HUES64 (cell line): ENCODE measurements at regions not wholly inside any gene's neighbourhood (a gene's known extent, or its start where the extent isn't known, plus 50 kb on each side); places are given as distances from the start of the nearest gene placed in this dataset.

Source experiments
- H3K27ac ChIP-seq: 2 replicates; pipeline ENCODE4 v1.7.0; 2013; ENCODE audit warnings: low read depth, low read length, inconsistent platforms
- H3K27me3 ChIP-seq: 2 replicates; pipeline ENCODE4 v1.6.1; 2013; ENCODE audit warnings: mild to moderate bottlenecking, low read length; ENCODE audit not compliant: insufficient read depth
- H3K36me3 ChIP-seq: 2 replicates; pipeline ENCODE4 v1.6.1; 2013; ENCODE audit warnings: mild to moderate bottlenecking, low read length; ENCODE audit not compliant: insufficient read depth
- H3K4me1 ChIP-seq: 2 replicates; pipeline ENCODE4 v1.6.1; 2013; ENCODE audit warnings: mild to moderate bottlenecking, low read length, moderate library complexity; ENCODE audit not compliant: insufficient read depth
- H3K4me3 ChIP-seq: 2 replicates; pipeline ENCODE4 v1.5.1; 2013; ENCODE audit warnings: mild to moderate bottlenecking, low read length, moderate library complexity
- H3K9ac ChIP-seq: 2 replicates; pipeline ENCODE4 v1.6.1; 2013; ENCODE audit warnings: mild to moderate bottlenecking, low read depth, low read length
- H3K9me3 ChIP-seq: 2 replicates; pipeline ENCODE4 v1.6.1; 2013; ENCODE audit warnings: low read depth, low read length; ENCODE audit not compliant: insufficient read depth
- WGBS: fragments of 150-250, 120-280 bp; methylation state at CpG from one replicate; pipeline ENCODE4 v1.1.7; 2013; ENCODE audit warnings: missing lambda C conversion rate; 5-methylcytosine and 5-hydroxymethylcytosine counted together

GRCh38 chr15:47218295-47218694 lies 499.0 kb upstream of the SEMA6D start:
- Histone ChIP-seq H3K4me3 (no peak overlapping the region), H3K9ac (no peak overlapping the region), H3K27ac (no peak overlapping the region), H3K27me3 (no peaks in the 10 kb centered on the region), H3K36me3 (no peaks in the 10 kb centered on the region), H3K9me3 (no peaks in the 10 kb centered on the region), H3K4me1 (no peaks in the 10 kb centered on the region)
- WGBS, result 89% methylated on average over 1 of the region's 1 CpG

- 100% methylated on average over 1 of the region's 1 CpG for WGBS
- Histone ChIP-seq H3K9ac (no peak overlapping the region), H3K27me3 (no peaks in the 10 kb centered on the region), H3K4me1 (peaks cover 9% of the 10 kb centered on the region; the same call in 1 of the 2 replicates), H3K36me3 (no peaks in the 10 kb centered on the region), H3K27ac (no peak overlapping the region), H3K4me3 (no peak overlapping the region), H3K9me3 (no peaks in the 10 kb centered on the region)
Observed at GRCh38 chr15:47244361-47244760, 472.9 kb upstream of the SEMA6D start.

- Histone ChIP-seq H3K9me3 (no peaks in the 10 kb centered on the region), H3K9ac (no peak overlapping the region), H3K27ac (no peak overlapping the region), H3K27me3 (no peaks in the 10 kb centered on the region), H3K4me1 (peaks cover 9% of the 10 kb centered on the region; the same call in 1 of the 2 replicates), H3K36me3 (no peaks in the 10 kb centered on the region), H3K4me3 (no peak overlapping the region)
- 94% methylated on average over 5 of the region's 5 CpGs for WGBS
Observed at GRCh38 chr15:47246317-47246716, 471.0 kb upstream of the SEMA6D start.

- no peaks in the 10 kb centered on the region for H3K4me1 ChIP-seq
- no peak overlapping the region for H3K4me3 ChIP-seq
- no peaks in the 10 kb centered on the region for H3K27me3 ChIP-seq
- WGBS, result 93% methylated on average over 3 of the region's 3 CpGs
- no peaks in the 10 kb centered on the region for H3K36me3 ChIP-seq
- no peak overlapping the region for H3K9ac ChIP-seq
- no peaks in the 10 kb centered on the region for H3K9me3 ChIP-seq
- H3K27ac ChIP-seq, result no peak overlapping the region
Observed at GRCh38 chr15:47258521-47258920, 458.8 kb upstream of the SEMA6D start.

- Histone ChIP-seq H3K4me3 (no peak overlapping the region), H3K4me1 (no peaks in the 10 kb centered on the region), H3K36me3 (no peaks in the 10 kb centered on the region), H3K27me3 (no peaks in the 10 kb centered on the region), H3K9me3 (no peaks in the 10 kb centered on the region), H3K27ac (no peak overlapping the region), H3K9ac (no peak overlapping the region)
- WGBS, result 87% methylated on average over 4 of the region's 4 CpGs
Observed at GRCh38 chr15:47265686-47266085, 451.6 kb upstream of the SEMA6D start.

- Histone ChIP-seq H3K27ac (no peak overlapping the region), H3K27me3 (no peaks in the 10 kb centered on the region), H3K4me1 (no peaks in the 10 kb centered on the region), H3K36me3 (no peaks in the 10 kb centered on the region), H3K9ac (no peak overlapping the region), H3K9me3 (no peaks in the 10 kb centered on the region), H3K4me3 (no peak overlapping the region)
- WGBS, result 100% methylated on average over 1 of the region's 1 CpG
Observed at GRCh38 chr15:47266566-47266965, 450.7 kb upstream of the SEMA6D start.

GRCh38 chr15:47273864-47274263 lies 443.4 kb upstream of the SEMA6D start:
- Histone ChIP-seq H3K27ac (no peak overlapping the region), H3K4me3 (no peak overlapping the region), H3K9me3 (peaks cover 13% of the 10 kb centered on the region), H3K27me3 (no peaks in the 10 kb centered on the region), H3K36me3 (no peaks in the 10 kb centered on the region), H3K4me1 (peaks cover 20% of the 10 kb centered on the region), H3K9ac (no peak overlapping the region)
- WGBS, result 71% methylated on average over 3 of the region's 3 CpGs

- Histone ChIP-seq H3K36me3 (no peaks in the 10 kb centered on the region), H3K4me3 (no peak overlapping the region), H3K9ac (no peak overlapping the region), H3K4me1 (no peaks in the 10 kb centered on the region), H3K27me3 (no peaks in the 10 kb centered on the region), H3K9me3 (no peaks in the 10 kb centered on the region), H3K27ac (no peak overlapping the region)
- WGBS, result 95% methylated on average over 7 of the region's 8 CpGs
Observed at GRCh38 chr15:47283246-47283645, 434.1 kb upstream of the SEMA6D start.

GRCh38 chr15:47288794-47289193 lies 428.5 kb upstream of the SEMA6D start:
- Histone ChIP-seq H3K4me1 (no peaks in the 10 kb centered on the region; the same call in 1 of the 2 replicates), H3K9ac (no peak overlapping the region), H3K27me3 (no peaks in the 10 kb centered on the region), H3K9me3 (no peaks in the 10 kb centered on the region), H3K36me3 (no peaks in the 10 kb centered on the region), H3K4me3 (no peak overlapping the region), H3K27ac (no peak overlapping the region)
- 91% methylated on average over 5 of the region's 6 CpGs for WGBS

- Histone ChIP-seq H3K9ac (no peak overlapping the region), H3K36me3 (no peaks in the 10 kb centered on the region), H3K4me3 (no peak overlapping the region), H3K27me3 (no peaks in the 10 kb centered on the region), H3K4me1 (peaks cover 3% of the 10 kb centered on the region; the same call in 1 of the 2 replicates), H3K27ac (no peak overlapping the region), H3K9me3 (no peaks in the 10 kb centered on the region)
- WGBS, result 82% methylated on average over 2 of the region's 2 CpGs
Observed at GRCh38 chr15:47289656-47290055, 427.6 kb upstream of the SEMA6D start.

GRCh38 chr15:47291767-47292166 lies 425.5 kb upstream of the SEMA6D start:
- no peaks in the 10 kb centered on the region for H3K9me3 ChIP-seq
- no peak overlapping the region for H3K9ac ChIP-seq
- WGBS, result 94% methylated on average over 2 of the region's 2 CpGs

GRCh38 chr15:47292638-47293190 lies 424.6 kb upstream of the SEMA6D start:
- H3K27ac ChIP-seq, result no peak overlapping the region

More at GRCh38 chr15:47291767-47292166, 425.5 kb upstream of the SEMA6D start:
- H3K27me3 ChIP-seq, result no peaks in the 10 kb centered on the region
- H3K27ac ChIP-seq, result no peak overlapping the region
- no peak overlapping the region for H3K4me3 ChIP-seq
- H3K36me3 ChIP-seq, result no peaks in the 10 kb centered on the region
- peaks cover 10% of the 10 kb centered on the region; the same call in 1 of the 2 replicates for H3K4me1 ChIP-seq

More at GRCh38 chr15:47292638-47293190, 424.6 kb upstream of the SEMA6D start:
- H3K27me3 ChIP-seq, result no peaks in the 10 kb centered on the region
- WGBS, result 95% methylated on average over 6 of the region's 6 CpGs
- H3K9me3 ChIP-seq, result no peaks in the 10 kb centered on the region
- H3K9ac ChIP-seq, result no peak overlapping the region
- no peaks in the 10 kb centered on the region for H3K36me3 ChIP-seq
- H3K4me3 ChIP-seq, result no peak overlapping the region
- peaks cover 10% of the 10 kb centered on the region; the same call in 1 of the 2 replicates for H3K4me1 ChIP-seq
